HepG2 (cell line): ENCODE measurements at regions not wholly inside any gene's neighbourhood (a gene's known extent, or its start where the extent isn't known, plus 50 kb on each side); places are given as distances from the start of the nearest gene placed in this dataset.

Source experiments
- CEBPB ChIP-seq: IDR thresholded peaks from 2 replicates; pipeline ENCODE4 v1.6.1; 2011; ENCODE audit warnings: low read depth, low read length, improper control_type of control experiment, borderline replicate concordance
- CREB1 ChIP-seq, 2 experiments: fragments of 450-650 bp in 1 of 2; IDR thresholded peaks; 2 replicates each; pipeline ENCODE4 v1.6.1; 2016 to 2017; ENCODE audit warnings: control low read depth in 1 of 2, mild to moderate bottlenecking in 1 of 2, missing compliant biosample characterization in 1 of 2, missing genetic modification characterization in 1 of 2
- MAZ ChIP-seq, 2 experiments: sonication (generic) in 1 of 2; formaldehyde crosslinking in 1 of 2; IDR thresholded peaks; 2 replicates each; pipeline versions ENCODE4 v1.5.0 to v1.6.1; 2012 to 2020; ENCODE audit warnings: low read depth in 2 of 2, mild to moderate bottlenecking in 2 of 2, borderline replicate concordance in 1 of 2, improper control_type of control experiment in 1 of 2, low read length in 1 of 2, missing genetic modification reagents in 1 of 2, moderate library complexity in 1 of 2
- POLR2AphosphoS5 ChIP-seq: IDR thresholded peaks from 2 replicates; pipeline ENCODE4 v1.6.1; 2012; ENCODE audit warnings: low read depth, low read length
- RNF2 ChIP-seq: fragments of 450-650 bp; conservative IDR thresholded peaks from 2 replicates; pipeline ENCODE4 v1.6.1; 2016; ENCODE audit warnings: low read depth
- SIN3A ChIP-seq: IDR thresholded peaks from 2 replicates; pipeline ENCODE4 v1.6.1; 2011; ENCODE audit warnings: low read depth, mild to moderate bottlenecking, control low read depth, low read length, borderline replicate concordance
- SP4 ChIP-seq: sonication (generic); formaldehyde crosslinking; IDR thresholded peaks from 2 replicates; pipeline ENCODE4 v1.8.1; 2023; ENCODE audit warnings: mild to moderate bottlenecking, missing genetic modification reagents
- ZKSCAN5 ChIP-seq: sonication (generic); formaldehyde crosslinking; IDR thresholded peaks from 2 replicates; pipeline ENCODE4 v1.5.1; 2020; ENCODE audit warnings: mild to moderate bottlenecking, missing genetic modification reagents
- ZNF121 ChIP-seq: sonication (generic); formaldehyde crosslinking; IDR thresholded peaks from 2 replicates; pipeline ENCODE4 v1.5.0; 2020; ENCODE audit warnings: mild to moderate bottlenecking, missing genetic modification reagents
- ZNF274 ChIP-seq: sonication (generic); formaldehyde crosslinking; IDR thresholded peaks from 2 replicates; pipeline ENCODE4 v1.5.1; 2020; ENCODE audit warnings: mild to moderate bottlenecking, missing genetic modification reagents
- TF ChIP-seq, protein P1 (sequence below): IDR thresholded peaks from 2 replicates; pipeline ENCODE4 v1.6.1; 2012; ENCODE audit warnings: low read length, improper control_type of control experiment
- TF ChIP-seq, protein P2 (sequence below): sonication (generic); formaldehyde crosslinking; IDR thresholded peaks from 2 replicates; pipeline ENCODE4 v1.5.0; 2020; ENCODE audit warnings: mild to moderate bottlenecking, missing genetic modification reagents, moderate library complexity
- TF ChIP-seq, protein P3 (sequence below): sonication (generic); formaldehyde crosslinking; conservative IDR thresholded peaks from 2 replicates; pipeline ENCODE4 v1.5.0; 2020; ENCODE audit warnings: missing genetic modification reagents

DNA sequence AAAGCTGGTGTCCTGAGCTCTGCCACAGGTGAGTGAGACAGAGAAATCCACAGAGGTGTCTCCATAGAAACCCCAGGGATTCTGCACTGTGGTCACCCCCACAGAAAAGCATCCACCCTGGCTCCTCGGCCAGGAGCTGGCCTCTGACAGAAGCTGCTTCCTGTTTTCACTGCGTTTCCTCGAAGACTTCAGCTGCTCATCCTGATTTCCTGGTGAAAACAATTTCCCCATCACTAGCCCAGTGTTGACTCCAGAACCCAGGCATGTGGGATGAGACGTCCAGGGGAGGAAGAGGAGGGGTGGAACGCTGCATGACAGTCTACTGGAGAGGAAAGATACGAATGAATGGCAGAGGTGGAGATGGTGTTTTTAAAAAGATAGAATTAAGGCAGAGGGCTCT is 60.3 kb upstream of the GPR45 start:
- TF ChIP-seq, protein P1, sequence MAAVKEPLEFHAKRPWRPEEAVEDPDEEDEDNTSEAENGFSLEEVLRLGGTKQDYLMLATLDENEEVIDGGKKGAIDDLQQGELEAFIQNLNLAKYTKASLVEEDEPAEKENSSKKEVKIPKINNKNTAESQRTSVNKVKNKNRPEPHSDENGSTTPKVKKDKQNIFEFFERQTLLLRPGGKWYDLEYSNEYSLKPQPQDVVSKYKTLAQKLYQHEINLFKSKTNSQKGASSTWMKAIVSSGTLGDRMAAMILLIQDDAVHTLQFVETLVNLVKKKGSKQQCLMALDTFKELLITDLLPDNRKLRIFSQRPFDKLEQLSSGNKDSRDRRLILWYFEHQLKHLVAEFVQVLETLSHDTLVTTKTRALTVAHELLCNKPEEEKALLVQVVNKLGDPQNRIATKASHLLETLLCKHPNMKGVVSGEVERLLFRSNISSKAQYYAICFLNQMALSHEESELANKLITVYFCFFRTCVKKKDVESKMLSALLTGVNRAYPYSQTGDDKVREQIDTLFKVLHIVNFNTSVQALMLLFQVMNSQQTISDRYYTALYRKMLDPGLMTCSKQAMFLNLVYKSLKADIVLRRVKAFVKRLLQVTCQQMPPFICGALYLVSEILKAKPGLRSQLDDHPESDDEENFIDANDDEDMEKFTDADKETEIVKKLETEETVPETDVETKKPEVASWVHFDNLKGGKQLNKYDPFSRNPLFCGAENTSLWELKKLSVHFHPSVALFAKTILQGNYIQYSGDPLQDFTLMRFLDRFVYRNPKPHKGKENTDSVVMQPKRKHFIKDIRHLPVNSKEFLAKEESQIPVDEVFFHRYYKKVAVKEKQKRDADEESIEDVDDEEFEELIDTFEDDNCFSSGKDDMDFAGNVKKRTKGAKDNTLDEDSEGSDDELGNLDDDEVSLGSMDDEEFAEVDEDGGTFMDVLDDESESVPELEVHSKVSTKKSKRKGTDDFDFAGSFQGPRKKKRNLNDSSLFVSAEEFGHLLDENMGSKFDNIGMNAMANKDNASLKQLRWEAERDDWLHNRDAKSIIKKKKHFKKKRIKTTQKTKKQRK = no peak
- TF ChIP-seq MAZ (IDR thresholded peaks at IDR 0.05; ENCODE audit: borderline replicate concordance, low read depth, low read length) = no peak
- TF ChIP-seq MAZ (CRISPR knock-in tag; IDR thresholded peaks at IDR 0.05; ENCODE audit: low read depth) = no peak
- TF ChIP-seq ZNF274 (CRISPR knock-in tag) = no peak
- TF ChIP-seq, protein P2, sequence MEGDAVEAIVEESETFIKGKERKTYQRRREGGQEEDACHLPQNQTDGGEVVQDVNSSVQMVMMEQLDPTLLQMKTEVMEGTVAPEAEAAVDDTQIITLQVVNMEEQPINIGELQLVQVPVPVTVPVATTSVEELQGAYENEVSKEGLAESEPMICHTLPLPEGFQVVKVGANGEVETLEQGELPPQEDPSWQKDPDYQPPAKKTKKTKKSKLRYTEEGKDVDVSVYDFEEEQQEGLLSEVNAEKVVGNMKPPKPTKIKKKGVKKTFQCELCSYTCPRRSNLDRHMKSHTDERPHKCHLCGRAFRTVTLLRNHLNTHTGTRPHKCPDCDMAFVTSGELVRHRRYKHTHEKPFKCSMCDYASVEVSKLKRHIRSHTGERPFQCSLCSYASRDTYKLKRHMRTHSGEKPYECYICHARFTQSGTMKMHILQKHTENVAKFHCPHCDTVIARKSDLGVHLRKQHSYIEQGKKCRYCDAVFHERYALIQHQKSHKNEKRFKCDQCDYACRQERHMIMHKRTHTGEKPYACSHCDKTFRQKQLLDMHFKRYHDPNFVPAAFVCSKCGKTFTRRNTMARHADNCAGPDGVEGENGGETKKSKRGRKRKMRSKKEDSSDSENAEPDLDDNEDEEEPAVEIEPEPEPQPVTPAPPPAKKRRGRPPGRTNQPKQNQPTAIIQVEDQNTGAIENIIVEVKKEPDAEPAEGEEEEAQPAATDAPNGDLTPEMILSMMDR = no peak
- no peak for TF ChIP-seq CEBPB
- TF ChIP-seq POLR2AphosphoS5 = no peak
- no peak for TF ChIP-seq SP4
- TF ChIP-seq, protein P3, sequence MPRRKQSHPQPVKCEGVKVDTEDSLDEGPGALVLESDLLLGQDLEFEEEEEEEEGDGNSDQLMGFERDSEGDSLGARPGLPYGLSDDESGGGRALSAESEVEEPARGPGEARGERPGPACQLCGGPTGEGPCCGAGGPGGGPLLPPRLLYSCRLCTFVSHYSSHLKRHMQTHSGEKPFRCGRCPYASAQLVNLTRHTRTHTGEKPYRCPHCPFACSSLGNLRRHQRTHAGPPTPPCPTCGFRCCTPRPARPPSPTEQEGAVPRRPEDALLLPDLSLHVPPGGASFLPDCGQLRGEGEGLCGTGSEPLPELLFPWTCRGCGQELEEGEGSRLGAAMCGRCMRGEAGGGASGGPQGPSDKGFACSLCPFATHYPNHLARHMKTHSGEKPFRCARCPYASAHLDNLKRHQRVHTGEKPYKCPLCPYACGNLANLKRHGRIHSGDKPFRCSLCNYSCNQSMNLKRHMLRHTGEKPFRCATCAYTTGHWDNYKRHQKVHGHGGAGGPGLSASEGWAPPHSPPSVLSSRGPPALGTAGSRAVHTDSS = no peak
- no peak for TF ChIP-seq CREB1 (IDR thresholded peaks at IDR 0.05)
- TF ChIP-seq CREB1 (CRISPR knock-in tag; IDR thresholded peaks at IDR 0.05) = no peak
- TF ChIP-seq RNF2 = no peak
- TF ChIP-seq ZNF121 (CRISPR knock-in tag) = no peak
- TF ChIP-seq SIN3A = no peak
- no peak for TF ChIP-seq ZKSCAN5 (CRISPR knock-in tag)
